ENCODE measurements at regions not wholly inside any gene's neighbourhood (a gene's known extent, or its start where the extent isn't known, plus 50 kb on each side); places are given as distances from the start of the nearest gene placed in this dataset.
"Not testable (repeated sequence)": the region's sequence is repeated elsewhere in the genome, so short reads cannot be mapped to it uniquely, and the experiment has no call there.

- DNase-seq (ENCODE audit: low spot score) = no peak
Observed at GRCh38 chr13:50526661-50527071, 316.8 kb downstream of the DLEU7 start.

GRCh38 chr13:50527188-50527587 lies 316.3 kb downstream of the DLEU7 start:
- DNase-seq (ENCODE audit: low spot score) = peak; percentile 11

- DNase-seq (ENCODE audit: low spot score) = no peak
Observed at GRCh38 chr13:50527612-50528509, 315.6 kb downstream of the DLEU7 start.

- DNase-seq (ENCODE audit: low spot score) = no peak
Observed at GRCh38 chr13:50529154-50529882, 314.2 kb downstream of the DLEU7 start.

- no peak for DNase-seq (ENCODE audit: low spot score)
Observed at GRCh38 chr13:50531917-50532899, 311.3 kb downstream of the DLEU7 start.

- DNase-seq (ENCODE audit: low spot score) = no peak
Observed at GRCh38 chr13:50535050-50535449, 308.4 kb downstream of the DLEU7 start.

GRCh38 chr13:50537029-50537428 lies 306.5 kb downstream of the DLEU7 start:
- no peak for DNase-seq (ENCODE audit: low spot score)

- no peak for DNase-seq (ENCODE audit: low spot score)
Observed at GRCh38 chr13:50539791-50540530, 303.5 kb downstream of the DLEU7 start.

- DNase-seq (ENCODE audit: low spot score) = no peak
Observed at GRCh38 chr13:50543141-50543540, 300.4 kb downstream of the DLEU7 start.

- DNase-seq (ENCODE audit: low spot score) = no peak
Observed at GRCh38 chr13:50543782-50544181, 299.7 kb downstream of the DLEU7 start.

GRCh38 chr13:50544211-50544610 lies 299.3 kb downstream of the DLEU7 start:
- DNase-seq (ENCODE audit: low spot score) = no peak

- DNase-seq (ENCODE audit: low spot score) = not testable (repeated sequence)
Observed at GRCh38 chr13:50547175-50547574, 296.3 kb downstream of the DLEU7 start.

GRCh38 chr13:50548586-50548985 lies 294.9 kb downstream of the DLEU7 start:
- DNase-seq (ENCODE audit: low spot score) = no peak

GRCh38 chr13:50549221-50549942 lies 294.1 kb downstream of the DLEU7 start:
- no peak for DNase-seq (ENCODE audit: low spot score)

- no peak for DNase-seq (ENCODE audit: low spot score)
Observed at GRCh38 chr13:50550151-50550550, 293.3 kb downstream of the DLEU7 start.

GRCh38 chr13:50552424-50552966 lies 291.0 kb downstream of the DLEU7 start:
- no peak for DNase-seq (ENCODE audit: low spot score)

GRCh38 chr13:50561739-50562138 lies 281.8 kb downstream of the DLEU7 start:
- DNase-seq (ENCODE audit: low spot score) = no peak

- DNase-seq (ENCODE audit: low spot score) = no peak
Observed at GRCh38 chr13:50566646-50567045, 276.8 kb downstream of the DLEU7 start.

- DNase-seq (ENCODE audit: low spot score) = no peak
Observed at GRCh38 chr13:50572129-50572528, 271.4 kb downstream of the DLEU7 start.

- DNase-seq (ENCODE audit: low spot score) = no peak
Observed at GRCh38 chr13:50573066-50573465, 270.4 kb downstream of the DLEU7 start.

All from germinal center (tissue), 1 donor.